ENCODE measurements at regions not wholly inside any gene's neighbourhood (a gene's known extent, or its start where the extent isn't known, plus 50 kb on each side); places are given as distances from the start of the nearest gene placed in this dataset.

GRCh38 chr1:240036526-240036925 lies 55.2 kb upstream of the FMN2 start:
- DNase-seq (ENCODE audit: low read depth) = no peak

Measured in iris pigment epithelial cell (primary cell).